NCI-H510A (cell line): ENCODE measurements at regions not wholly inside any gene's neighbourhood (a gene's known extent, or its start where the extent isn't known, plus 50 kb on each side); places are given as distances from the start of the nearest gene placed in this dataset.
"Not testable (repeated sequence)": the region's sequence is repeated elsewhere in the genome, so short reads cannot be mapped to it uniquely, and the experiment has no call there.

ENCODE experiments used
- DNase-seq: peaks from one replicate; lab custom pipeline; 2025; lab: John Stamatoyannopoulos, UW

DNA sequence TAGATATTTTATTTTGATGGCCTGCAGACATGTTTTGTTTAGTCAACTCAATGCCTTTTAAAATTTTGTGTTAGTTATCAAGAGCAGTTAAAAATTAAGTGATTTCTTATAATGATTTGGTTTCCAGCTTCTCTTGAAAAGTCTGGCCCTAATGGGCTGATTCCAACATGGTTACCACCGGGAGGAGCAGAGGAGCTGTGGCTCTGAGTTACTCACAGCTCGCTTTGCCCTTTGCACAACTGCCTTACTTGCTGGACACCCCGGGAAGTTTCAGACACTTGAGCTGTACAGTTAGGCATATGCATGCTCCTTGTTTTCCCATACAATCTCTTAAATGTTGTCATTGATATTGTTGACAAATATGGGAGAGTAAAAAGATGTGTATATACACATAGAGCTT lies 173.1 kb upstream of the MMS22L start:
- no peak for DNase-seq

DNA sequence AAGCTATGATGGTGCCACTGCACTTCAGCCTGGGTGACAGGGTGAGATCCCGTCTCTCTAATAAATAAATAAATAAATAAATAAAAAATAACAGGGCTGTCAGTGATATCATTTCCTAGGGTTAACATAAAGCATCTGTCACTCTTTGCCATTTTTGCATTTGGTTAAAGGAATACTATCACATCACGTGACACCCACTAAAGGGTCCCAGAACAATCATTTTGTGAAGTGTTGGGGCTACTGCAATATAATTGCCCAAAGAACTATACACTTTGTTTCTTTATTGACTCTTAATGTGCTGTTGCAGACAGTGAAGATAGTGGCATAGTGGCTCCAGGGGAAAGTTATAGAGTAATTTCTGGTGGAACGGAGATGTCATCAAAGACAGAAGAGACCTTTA lies 176.5 kb upstream of the MMS22L start:
- no peak for DNase-seq

DNA sequence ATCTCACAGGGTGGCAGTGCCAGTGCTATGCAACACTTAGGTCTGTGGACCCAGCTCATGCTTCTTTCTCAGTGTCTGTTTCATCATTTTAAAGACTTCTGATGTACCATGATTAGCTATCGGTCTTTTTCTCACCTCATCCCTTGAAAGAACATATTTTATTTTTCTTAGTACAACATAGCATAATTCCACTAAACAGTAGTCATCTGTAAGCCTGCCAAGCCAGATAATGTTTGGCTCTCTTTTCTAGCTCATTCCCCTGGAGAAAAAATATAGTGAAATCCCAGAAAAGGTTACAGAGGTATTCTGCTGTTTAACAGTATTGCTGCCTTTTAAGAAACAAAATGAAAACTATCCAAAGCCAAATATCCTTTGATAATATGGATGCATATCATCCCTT lies 177.0 kb upstream of the MMS22L start:
- no peak for DNase-seq

DNA sequence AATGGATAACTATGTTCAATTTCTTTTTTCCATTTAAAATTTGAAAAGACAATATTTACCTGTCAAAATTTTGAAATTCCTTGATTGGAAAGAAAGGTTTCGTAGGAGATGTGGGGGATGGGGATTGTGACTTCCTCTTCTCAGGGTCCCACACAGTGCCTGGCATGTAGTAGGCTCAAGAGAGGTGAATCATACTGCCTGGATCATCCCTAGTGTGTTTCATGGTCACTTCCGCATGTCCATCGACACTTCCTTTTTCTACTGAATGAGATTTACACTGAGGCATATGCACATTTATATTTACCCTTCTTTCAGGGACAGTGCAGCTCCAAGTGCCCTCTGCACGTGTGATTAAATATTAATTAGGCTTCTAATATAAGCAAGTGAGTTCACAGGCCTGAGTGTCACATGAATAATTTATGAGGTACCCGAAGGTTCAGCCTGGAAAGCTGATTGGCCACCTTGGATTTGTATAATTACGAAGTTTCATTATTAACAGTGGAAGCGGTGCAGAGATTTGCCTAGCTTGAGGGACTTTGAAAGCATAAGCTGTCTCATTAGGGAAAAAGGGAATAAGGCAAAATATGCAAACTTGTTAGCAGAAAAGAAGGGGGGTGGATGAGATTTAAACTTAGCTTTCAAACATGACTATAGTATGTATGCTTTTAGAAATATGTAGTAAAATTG lies 177.5 kb upstream of the MMS22L start:
- no peak for DNase-seq

DNA sequence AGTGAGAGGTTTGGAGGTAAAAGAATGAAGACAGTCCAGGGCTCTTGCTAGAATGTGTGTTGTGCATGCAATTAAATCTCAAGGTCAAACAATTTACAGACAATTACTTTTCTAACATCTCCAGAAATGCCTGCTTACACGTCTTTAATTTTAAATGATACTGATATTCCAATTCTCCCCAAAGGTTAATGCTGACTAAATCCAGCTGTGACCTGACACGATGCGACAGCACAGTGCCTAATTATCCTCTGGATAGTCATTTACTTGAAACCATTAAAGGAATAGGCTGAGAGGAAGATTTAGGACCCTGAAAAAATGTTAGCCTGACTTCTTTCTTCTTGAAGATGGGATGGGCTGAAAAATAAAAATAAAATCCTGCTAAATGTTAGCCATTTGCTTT lies 178.2 kb upstream of the MMS22L start:
- no peak for DNase-seq

DNA sequence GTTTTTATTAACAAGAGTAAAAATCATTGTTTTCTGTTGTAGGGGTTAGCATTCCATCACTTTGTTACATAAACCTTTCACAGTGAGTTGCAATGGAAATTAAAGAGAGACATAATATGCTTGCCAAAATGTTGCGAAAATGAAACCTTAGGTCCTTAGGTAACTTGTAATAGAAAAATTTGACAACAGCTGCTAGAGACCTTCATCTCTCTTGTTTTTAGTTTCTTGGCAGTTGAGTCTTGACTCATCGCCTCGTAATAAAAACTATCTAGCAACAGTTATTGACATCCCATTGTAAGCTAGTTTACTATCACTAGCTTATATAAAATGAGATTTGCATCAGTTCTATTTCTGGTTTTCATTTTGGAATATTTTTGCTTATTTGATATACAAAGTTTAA lies 179.0 kb upstream of the MMS22L start:
- no peak for DNase-seq

DNA sequence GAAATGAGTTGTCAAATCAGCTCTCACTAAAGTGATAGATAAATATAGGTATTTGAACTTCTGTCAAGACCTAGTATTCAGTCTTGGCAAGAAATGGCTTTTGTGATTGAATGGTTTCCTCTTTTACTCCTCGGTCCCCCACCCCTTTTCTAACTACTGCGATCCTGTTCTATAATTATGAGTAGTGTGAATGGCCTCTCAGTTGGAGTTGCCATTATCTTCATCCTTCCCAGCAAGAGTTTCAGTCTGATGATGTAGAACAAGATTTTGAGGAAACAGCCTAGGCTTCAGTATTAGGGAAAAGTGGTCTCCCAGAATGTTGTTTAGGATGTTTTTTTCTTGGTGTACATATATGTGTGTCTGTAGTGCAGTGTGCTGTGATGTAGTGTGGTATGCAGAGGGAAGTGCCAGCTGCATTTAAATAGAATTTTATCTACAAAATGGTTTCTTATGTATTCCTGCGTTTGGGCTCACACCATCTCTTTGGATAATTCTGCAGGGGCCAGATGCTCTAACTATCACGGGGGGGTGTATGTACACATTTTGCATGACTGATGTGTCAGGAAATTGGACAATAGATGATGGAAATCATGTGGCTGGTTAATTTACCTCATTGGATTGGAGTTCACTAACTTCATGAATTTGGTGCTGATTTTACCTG lies 180.1 kb upstream of the MMS22L start:
- no peak for DNase-seq

DNA sequence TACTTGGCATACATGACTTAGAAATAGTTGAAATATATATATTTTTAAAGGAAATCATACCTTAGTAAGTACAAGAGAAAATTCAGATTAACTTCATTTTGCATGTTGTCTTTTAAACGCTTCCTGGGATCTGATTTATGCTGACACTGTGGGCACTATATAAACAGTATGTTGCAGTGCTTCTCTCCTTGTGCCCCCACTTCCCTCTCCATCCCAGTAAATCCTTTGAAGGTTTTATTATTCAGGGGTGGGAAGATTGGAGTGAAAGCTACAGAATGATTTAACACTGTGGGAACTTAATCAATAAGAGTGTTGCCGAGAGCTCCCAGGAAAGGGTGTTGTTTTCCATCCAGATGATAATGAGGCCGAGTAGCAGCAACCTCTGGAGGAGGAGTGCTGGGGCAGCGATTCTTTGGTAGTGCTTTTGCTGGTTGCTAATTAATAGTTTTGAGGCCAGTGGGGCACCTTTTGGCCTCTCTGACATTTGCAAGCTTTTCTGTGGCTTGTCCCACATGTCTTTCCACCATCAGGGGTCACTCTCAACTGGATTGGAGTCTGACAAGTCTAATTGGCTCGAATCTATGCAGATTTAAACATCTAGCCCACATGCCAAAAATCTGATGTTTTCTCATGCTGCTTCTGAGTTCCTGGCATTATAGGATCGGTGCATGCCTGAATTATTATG lies 183.0 kb upstream of the MMS22L start:
- no peak for DNase-seq

DNA sequence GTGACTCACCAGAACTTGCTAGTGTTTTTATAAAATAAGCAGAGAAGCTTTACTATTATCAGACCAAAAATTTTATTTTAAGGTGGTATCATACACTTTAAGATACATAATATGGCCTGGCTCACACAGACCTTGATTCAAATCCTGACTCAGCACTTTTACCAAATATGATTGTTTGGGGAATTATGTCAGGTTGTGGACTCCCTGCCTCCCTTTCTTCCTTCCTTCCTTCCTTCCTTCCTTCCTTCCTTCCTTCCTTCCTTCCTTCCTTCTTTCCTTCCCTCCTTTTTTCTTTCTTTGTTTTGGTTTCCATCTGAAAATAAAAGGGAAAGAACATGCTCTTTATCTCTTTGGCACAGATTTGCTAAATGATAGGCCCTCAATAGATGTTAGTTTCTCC lies 186.0 kb upstream of the MMS22L start:
- DNase-seq, result no peak

DNA sequence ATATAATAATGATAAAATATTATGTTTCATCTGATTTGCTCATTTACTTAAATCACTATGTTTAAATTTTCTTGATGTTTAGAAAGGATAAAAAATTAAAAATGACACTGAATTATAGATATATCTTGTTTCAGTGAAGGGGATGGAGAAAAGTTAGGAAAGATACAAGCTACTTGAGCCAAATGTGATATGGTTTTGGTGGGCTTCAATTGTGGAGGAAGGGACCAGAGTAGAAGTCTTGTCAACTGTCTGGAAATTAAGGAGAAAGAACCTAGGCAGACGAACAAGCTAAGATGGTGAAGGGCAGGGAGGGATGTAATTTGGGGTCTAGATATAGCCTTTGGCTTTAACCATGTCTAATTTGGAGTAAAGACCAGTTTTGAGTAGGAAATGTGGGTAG lies 186.4 kb upstream of the MMS22L start:
- DNase-seq, result no peak

DNA sequence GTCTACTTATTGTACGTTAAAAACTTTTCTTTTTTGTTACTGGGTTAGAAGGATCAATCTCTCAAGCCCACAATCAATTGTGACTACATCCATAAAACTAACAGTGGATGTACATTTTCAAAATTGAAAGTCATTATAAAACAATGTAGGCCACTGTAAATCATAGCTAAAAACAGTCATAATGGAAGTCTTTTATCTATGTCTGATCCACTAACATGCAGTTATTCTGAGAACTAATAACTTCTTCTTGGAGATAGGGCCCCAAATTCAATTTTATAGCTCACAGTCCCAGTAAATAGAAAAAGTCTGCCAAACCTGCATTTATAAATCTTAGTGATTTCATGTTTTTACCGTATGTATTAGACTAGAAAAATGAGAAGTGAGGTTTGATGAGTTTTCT lies 187.3 kb upstream of the MMS22L start:
- no peak for DNase-seq

DNA sequence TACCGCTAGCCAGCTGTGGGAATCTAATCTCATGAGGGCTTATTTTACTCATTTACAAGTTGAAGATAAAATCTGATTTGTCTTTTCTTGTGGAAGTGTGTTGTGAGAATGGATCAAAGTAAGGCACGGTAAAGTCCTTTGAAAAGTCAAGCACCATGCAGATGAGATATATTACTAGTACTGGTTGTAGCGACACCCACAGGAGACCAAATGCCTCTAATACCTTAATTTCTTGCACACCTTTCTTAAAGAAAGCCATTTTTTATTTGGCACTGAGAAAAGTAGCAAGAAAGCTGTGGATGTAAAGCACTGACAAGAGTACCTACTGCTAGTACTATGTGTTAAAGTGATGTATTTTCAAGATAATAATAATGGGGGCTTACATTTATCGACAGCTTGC lies 191.0 kb upstream of the MMS22L start:
- DNase-seq, result no peak

DNA sequence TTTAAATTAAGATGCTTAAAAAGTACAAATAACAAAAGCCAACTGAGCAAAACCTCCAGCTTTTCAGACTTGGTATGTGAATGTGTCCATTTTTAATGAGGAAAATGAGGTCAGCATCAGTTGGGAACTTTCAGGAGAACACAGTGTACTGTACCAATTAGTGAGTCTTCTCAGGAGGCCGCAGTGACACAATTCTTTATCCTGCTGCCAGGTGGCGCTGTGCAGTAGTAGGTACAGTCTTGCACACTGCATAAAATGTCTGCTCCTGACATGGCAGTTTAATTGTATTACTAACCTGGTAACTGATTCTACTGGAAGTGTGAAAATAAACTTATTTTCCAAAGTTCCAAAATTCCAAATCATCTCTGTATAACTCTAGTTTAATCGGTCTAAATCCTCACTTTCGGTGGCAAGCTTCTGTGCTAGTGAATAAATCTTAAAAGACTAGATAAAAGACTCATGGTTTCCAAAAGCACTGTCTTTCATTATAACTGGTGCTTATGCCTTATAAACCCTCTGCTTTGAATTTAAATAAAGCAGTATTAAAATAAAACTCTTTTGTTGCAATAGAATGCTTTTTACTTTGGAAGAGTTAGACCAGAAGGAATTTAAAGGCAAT lies 214.8 kb upstream of the MMS22L start:
- peak; percentile 0 for DNase-seq

DNA sequence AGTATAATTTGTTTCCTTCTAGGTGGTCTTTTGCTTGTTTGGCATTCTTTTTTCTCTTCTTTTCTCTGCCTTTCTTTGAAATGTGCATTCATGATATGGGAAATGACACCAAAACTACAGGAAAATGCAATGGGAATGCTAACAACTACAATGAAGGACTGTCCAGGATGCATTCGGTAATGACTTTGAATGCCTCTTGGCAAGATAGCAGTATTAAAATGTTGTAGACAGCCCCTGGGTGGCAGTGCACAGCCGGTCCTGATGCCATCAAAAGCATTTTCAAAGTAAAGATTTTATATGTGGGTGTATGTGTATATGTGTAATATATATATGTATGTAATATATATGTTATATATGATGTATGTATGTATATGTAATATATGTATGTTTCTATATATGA lies 218.8 kb upstream of the MMS22L start:
- DNase-seq, result no peak

DNA sequence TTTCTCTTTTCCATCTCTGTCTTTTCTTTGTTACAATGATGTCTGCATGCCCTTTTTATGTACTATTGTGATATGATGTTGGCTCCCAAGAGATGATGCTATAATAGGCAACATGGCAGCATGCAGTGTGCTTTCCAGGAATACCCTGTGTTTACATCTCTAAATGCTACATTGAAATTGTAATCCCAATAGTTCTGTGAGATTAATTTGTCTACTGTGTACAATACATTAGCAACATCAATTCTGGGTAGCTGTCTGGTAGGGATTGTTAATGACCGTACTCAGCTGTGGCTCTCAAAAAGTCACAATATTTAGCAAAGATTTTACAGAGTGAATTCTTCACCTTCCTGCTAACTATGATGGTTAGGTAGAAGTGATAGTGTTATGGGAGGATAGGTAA lies 225.6 kb upstream of the MMS22L start:
- no peak for DNase-seq

DNA sequence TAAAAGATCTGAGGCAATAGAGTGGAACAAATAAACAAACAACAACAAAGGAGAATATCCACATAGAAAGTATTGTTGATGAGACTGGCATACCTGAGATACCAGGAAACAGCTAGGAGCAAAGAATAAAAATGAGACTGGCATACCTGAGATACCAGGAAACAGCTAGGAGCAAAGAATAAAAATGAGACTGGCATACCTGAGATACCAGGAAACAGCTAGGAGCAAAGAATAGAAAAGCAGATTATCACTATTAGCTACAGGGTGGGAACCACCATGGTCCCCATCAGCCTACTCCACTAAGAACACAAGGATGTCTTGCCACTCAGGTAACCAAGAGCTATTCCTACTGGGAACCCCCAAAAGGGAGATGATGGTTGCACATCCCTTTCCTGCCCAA lies 230.2 kb upstream of the MMS22L start:
- DNase-seq, result not testable (repeated sequence)

DNA sequence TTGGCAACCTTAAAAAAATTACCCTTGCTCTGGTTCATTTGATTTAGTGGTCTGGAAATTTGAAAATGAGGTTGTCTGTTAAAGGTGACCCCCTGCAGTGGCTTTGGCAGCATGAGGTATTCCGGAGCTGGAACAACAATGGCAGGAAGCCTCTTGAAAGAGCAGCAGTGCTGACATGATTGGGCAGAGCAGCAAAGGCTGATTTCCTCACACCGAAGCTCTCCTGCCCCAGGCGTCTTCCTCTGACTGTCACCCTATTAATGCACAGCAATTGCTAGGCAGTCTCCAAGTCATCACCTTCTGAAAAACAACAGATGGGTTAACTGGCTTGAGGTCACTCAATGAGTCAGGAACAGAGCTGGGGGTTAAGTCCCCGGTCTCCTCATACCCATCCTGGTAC lies 241.8 kb upstream of the MMS22L start:
- DNase-seq, result peak; percentile 0

DNA sequence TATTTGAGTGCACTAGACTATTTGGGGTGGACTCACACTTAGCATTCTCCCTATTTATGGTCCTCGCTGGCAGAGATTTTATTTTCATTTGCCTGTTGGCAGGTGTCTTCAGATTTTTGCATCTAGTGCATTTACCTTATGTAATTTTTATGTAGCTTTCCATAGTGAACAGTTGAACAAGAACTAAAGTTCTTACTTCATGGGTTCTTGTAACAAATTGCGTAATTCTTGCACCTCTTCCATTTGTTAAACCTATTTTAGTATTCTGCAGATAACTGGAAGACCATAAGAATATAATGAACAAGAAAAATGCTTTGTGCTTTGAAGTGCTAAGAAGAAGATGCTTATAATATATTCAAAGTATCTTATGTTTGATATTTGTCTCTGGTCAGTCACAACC lies 252.8 kb upstream of the MMS22L start:
- DNase-seq, result no peak

DNA sequence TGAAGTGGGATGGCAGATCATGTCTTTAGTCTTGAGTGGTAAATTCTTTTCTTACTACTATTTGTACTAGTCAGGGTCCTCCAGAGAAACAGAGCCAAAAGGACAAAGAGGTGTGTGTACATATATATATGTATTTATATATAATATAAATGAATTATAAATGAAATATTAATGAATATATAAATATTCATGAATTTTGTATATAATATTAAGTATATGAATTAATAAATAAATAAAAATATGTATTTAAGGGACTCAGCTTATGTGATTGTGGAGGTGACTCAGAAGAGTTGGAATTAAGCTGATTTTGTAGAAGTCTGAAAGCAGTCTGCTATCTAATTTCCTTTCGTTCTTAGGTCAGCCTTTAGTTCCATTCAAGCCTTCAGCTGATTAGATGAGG lies 265.3 kb upstream of the MMS22L start:
- DNase-seq, result no peak

DNA sequence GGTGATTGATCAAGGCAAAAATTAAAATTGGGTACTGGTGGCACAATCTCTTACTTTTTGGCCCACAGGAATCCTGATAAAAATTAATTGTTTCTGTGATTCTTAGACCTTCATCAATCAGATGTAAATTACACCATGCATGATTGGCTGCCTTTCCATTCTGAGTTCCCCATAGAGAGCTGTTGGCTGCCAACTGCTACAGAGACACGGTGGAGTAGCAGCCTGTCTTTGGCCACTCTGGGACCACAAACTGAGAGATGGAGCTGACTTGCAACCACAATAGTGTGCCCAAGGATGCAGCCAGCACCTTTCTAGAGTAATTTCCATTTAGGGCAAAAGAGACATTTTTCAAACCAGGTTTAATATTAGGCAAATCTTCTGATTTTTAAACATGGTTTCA lies 274.3 kb upstream of the MMS22L start:
- no peak for DNase-seq

DNA sequence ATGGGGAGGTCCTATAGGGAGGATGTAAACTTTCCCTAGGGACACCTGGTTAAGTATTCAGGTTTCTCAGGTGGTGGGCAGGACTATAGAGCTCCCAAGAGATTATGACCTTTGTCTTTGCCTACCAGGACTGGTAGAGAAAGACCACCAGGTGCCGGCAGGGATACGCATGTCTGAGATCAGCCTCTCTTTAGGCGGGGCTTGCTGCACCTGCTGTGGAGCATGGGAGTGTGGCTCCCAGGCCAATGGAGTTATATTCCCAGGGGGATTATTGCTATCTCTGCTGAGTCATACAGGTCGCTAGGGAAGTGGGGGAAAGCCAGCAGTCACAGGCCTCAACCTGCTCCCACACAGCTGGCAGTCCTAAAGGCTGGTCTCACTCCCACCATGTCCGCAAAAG lies 280.5 kb upstream of the MMS22L start:
- DNase-seq, result no peak

DNA sequence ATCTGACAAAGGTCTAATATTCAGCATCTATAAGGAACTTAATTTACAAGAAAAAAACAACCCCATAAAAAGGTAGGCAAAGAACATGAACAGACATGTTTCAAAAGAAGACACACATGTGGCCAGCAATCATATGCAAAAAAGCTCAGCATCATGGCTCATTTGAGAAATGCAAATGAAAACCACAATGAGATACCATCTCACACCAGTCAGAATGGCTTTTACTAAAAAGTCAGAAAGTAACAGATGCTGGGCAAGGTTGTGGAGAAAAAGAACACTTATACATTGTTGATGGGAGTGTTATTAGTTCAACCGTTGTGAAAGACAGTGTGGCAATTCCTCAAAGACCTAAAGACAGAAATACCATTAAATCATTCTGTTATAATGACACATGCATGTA lies 289.9 kb upstream of the MMS22L start:
- no peak for DNase-seq

DNA sequence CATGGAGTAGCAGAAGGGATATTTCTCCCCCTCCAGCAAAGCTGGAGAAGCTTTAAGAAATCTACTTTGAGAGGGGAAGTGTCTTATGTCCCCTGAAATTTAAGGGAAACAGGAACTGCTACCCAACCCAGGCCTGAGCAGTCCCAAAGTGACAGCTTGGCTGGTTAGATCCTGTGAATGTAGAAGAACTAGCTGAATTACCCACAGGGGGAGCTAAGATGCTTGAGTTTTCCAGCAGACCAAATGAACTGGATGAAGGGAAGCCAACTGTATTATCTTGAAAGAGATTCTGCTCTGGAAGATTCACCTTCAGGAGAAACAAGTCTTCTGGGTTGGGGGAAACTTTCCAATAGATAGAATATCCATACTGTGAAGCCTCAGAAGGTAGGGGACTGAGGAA lies 303.3 kb upstream of the MMS22L start:
- no peak for DNase-seq
